ENCODE measurements at regions not wholly inside any gene's neighbourhood (a gene's known extent, or its start where the extent isn't known, plus 50 kb on each side); places are given as distances from the start of the nearest gene placed in this dataset.
"Not testable (repeated sequence)": the region's sequence is repeated elsewhere in the genome, so short reads cannot be mapped to it uniquely, and the experiment has no call there.

GRCh38 chr11:95641495-95641894 lies 148.1 kb downstream of the FAM76B start:
- intact Hi-C loops (cut with DNase I) = no loop called here
- DNase-seq = peak; percentile 92 to 93
- peak overlapping the region; percentile 76 to 83 (median 77) for H3K27ac ChIP-seq
- TF ChIP-seq CTCF (IDR thresholded peaks at IDR 0.05) (no peak), POLR2A (IDR thresholded peaks at IDR 0.05) (peak in 1 of 2 donors; percentile 52)
- no peaks in the 10 kb centered on the region for H3K9me3 ChIP-seq
- H3K4me3 ChIP-seq (replicated peaks in 1 of 3) = no peak overlapping the region
- H3K27me3 ChIP-seq = no peaks in the 10 kb centered on the region
- 23 to 26% methylated on average over 3 of the region's 3 CpGs for WGBS, 2 donors
- peaks cover 19 to 20% of the 10 kb centered on the region in 2 donors for H3K4me1 ChIP-seq
- no peaks in the 10 kb centered on the region for H3K36me3 ChIP-seq

- intact Hi-C loops (cut with DNase I) = no loop called here
- H3K27me3 ChIP-seq = no peaks in the 10 kb centered on the region
- DNase-seq = no peak
- no peaks in the 10 kb centered on the region for H3K36me3 ChIP-seq
- H3K4me3 ChIP-seq (replicated peaks in 1 of 3) = no peak overlapping the region
- WGBS, 2 donors = 86 to 89% methylated on average over 1 of the region's 1 CpG
- H3K4me1 ChIP-seq = peaks cover 0 to 11% of the 10 kb centered on the region in 2 donors
- H3K27ac ChIP-seq = no peak overlapping the region
- no peaks in the 10 kb centered on the region for H3K9me3 ChIP-seq
- TF ChIP-seq CTCF (IDR thresholded peaks at IDR 0.05) = no peak
- TF ChIP-seq POLR2A (IDR thresholded peaks at IDR 0.05) = no peak
Observed at GRCh38 chr11:95638501-95638900, 151.1 kb downstream of the FAM76B start.

- peak; percentile 51 to 52 for DNase-seq
- no peak overlapping the region for H3K4me3 ChIP-seq (replicated peaks in 1 of 3)
- peak in 1 of 2 donors; percentile 30 for TF ChIP-seq POLR2A (IDR thresholded peaks at IDR 0.05)
- TF ChIP-seq CTCF (IDR thresholded peaks at IDR 0.05) = no peak
- intact Hi-C loops (cut with DNase I) = no loop called here
- no peaks in the 10 kb centered on the region for H3K9me3 ChIP-seq
- peaks cover 0 to 7% of the 10 kb centered on the region in 2 donors for H3K4me1 ChIP-seq
- H3K27me3 ChIP-seq = no peaks in the 10 kb centered on the region
- no peaks in the 10 kb centered on the region for H3K36me3 ChIP-seq
- WGBS, 2 donors = 60 to 62% methylated on average over 7 of the region's 7 CpGs
- H3K27ac ChIP-seq = peak overlapping the region; percentile 1 to 73 (median 17)
Observed at GRCh38 chr11:95625164-95625900, 164.2 kb downstream of the FAM76B start.

DNA sequence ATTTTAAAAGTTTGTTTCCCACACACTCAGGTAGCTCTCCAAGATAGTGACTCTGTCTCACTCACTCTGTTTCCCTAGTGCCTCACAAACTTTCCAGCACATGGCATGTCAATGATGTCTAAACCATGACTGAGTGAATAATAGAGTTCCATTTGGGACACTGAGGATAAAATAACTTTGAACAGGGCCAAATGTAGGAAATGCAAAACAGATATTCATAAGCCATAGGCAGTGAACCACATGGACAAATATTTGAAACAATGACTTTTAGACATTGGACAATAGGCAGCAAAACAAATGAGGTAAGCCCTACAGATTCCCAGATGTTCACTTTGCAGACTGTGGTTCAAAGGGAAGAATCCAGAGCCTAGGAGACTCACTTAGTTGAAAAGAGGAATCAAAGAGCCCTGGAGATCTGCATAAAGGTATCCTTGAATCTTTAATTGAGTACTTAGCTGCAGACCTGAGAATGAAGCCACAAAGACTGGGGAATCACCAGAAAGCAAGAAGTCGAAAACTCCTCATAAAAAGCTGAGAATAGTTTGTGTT lies 173.3 kb downstream of the FAM76B start:
- Histone ChIP-seq H3K9me3 (no peaks in the 10 kb centered on the region), H3K36me3 (no peaks in the 10 kb centered on the region), H3K27me3 (no peaks in the 10 kb centered on the region), H3K4me3 (replicated peaks in 1 of 3) (no peak overlapping the region), H3K4me1 (peaks cover 0 to 4% of the 10 kb centered on the region in 2 donors), H3K27ac (no peak overlapping the region)
- DNase-seq = no peak
- 96 to 97% methylated on average over 1 of the region's 1 CpG for WGBS, 2 donors
- intact Hi-C loops (cut with DNase I) = no loop called here
- TF ChIP-seq POLR2A (IDR thresholded peaks at IDR 0.05) = no peak
- TF ChIP-seq CTCF (IDR thresholded peaks at IDR 0.05) = no peak

DNA sequence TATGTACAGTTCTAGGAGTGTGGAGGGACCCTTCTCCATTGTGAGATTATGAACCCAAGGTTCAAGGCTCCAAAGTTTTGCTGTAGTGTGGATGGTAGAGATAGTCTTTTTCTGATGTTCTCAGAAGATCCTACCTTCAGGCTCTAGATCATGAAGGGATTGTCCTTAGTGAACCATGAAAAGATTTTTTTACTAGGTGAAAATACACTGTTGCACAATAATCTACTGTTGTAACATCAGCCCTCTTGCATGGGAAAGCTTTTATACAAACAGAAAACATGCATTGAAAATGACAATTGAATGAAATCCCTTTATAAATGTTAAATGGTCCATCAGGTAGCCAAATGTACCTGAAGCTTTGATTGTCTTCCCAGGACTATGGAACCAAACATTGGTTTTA lies 177.8 kb downstream of the FAM76B start:
- no peaks in the 10 kb centered on the region for H3K36me3 ChIP-seq
- peaks cover 0 to 4% of the 10 kb centered on the region in 2 donors for H3K4me1 ChIP-seq
- TF ChIP-seq CTCF (IDR thresholded peaks at IDR 0.05) (no peak), POLR2A (IDR thresholded peaks at IDR 0.05) (no peak)
- DNase-seq = no peak
- intact Hi-C loops (cut with DNase I) = no loop called here
- H3K27ac ChIP-seq = no peak overlapping the region
- no peaks in the 10 kb centered on the region for H3K9me3 ChIP-seq
- H3K4me3 ChIP-seq (replicated peaks in 1 of 3) = no peak overlapping the region
- no peaks in the 10 kb centered on the region for H3K27me3 ChIP-seq

- H3K4me3 ChIP-seq (replicated peaks in 1 of 3); DNase-seq; H3K4me1 ChIP-seq; intact Hi-C loops (cut with DNase I); H3K27ac ChIP-seq; H3K9me3 ChIP-seq; H3K36me3 ChIP-seq; H3K27me3 ChIP-seq: not testable (repeated sequence)
- WGBS, 2 donors = 93 to 96% methylated on average over 5 of the region's 5 CpGs
Observed at GRCh38 chr11:95610185-95610584, 179.4 kb downstream of the FAM76B start.
